NT2/D1 (cell line): ENCODE measurements at regions not wholly inside any gene's neighbourhood (a gene's known extent, or its start where the extent isn't known, plus 50 kb on each side); places are given as distances from the start of the nearest gene placed in this dataset.

Experiments
- SUZ12 ChIP-seq: IDR thresholded peaks from 2 replicates; pipeline ENCODE4 v1.6.1; 2011; ENCODE audit not compliant: insufficient read length, insufficient read depth; ENCODE audit errors: extremely low read depth
- YY1 ChIP-seq: IDR thresholded peaks from 2 replicates; pipeline ENCODE4 v1.6.1; 2011; ENCODE audit not compliant: insufficient read length, insufficient read depth

DNA sequence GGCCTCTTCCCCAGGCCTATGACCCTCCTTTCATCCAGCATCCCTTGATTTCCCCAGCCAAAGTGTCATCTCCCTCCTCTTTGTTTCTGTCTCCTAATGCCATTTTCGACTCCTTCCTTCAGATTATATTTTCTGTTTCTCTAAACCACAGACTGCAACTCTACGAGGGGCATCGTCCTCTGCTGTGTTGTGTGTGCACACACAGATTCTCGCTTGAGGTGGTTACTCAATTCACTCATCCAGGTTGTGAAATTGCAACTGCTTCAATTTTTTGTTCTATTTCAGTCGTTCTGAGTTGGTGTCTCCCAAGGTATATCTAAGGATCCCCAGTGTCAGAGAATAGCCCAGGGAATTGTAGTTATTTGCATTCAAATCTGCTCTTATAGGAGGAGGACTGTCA lies 113.5 kb upstream of the NDUFV2 start:
- no peak for TF ChIP-seq SUZ12
- TF ChIP-seq YY1: no peak
